ENCODE measurements at regions not wholly inside any gene's neighbourhood (a gene's known extent, or its start where the extent isn't known, plus 50 kb on each side); places are given as distances from the start of the nearest gene placed in this dataset.
"Not testable (repeated sequence)": the region's sequence is repeated elsewhere in the genome, so short reads cannot be mapped to it uniquely, and the experiment has no call there.

DNA sequence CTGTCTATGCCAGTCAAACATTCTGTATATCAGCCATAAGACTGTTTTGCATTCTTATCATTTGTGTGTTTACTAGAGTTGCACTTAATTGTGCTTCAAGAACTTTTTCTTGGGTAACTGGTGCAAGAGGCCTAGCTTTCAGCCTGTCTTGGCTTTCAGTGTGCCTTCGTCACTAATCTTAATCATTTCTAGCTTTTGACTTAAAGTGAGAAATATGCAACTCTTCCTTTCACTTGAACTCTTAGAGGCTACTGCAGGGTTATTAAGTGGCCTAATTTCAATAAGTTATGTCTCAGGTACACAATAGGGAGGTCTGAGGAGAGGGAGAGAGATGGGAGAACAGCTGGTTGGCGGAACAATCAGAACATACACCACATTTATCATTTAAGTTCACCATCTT lies 62.1 kb upstream of the FAN1 start:
- CTCF ChIA-PET = interaction anchor here (1.2 kb wide), 1 partner anchor 18 kb away, joined by 4 read pairs; no protein-coding TSS in a partner anchor
- H3K27me3 ChIP-seq (ENCODE audit: insufficient read depth); H3F3A ChIP-seq (replicated peaks; ENCODE audit: insufficient read depth); H3K27ac ChIP-seq (ENCODE audit: low read depth in 2 of 2, low read length in 1 of 2); POLR2A ChIA-PET; H3K4me2 ChIP-seq; H2AFZ ChIP-seq (ENCODE audit: low read depth); DNase-seq; H3K9me3 ChIP-seq; H3K9me2 ChIP-seq; H3K9ac ChIP-seq; H3K36me3 ChIP-seq (replicated peaks in 1 of 2; ENCODE audit: control insufficient read depth in 1 of 2, insufficient read depth in 2 of 2, low read length in 1 of 2); H3K79me2 ChIP-seq (ENCODE audit: insufficient read depth); H3K4me1 ChIP-seq (ENCODE audit: control insufficient read depth in 1 of 2, insufficient read depth in 2 of 2, low read depth in 1 of 2, low read length in 1 of 2); H4K20me1 ChIP-seq (ENCODE audit: insufficient read depth); H3K4me3 ChIP-seq (ENCODE audit: low read depth in 2 of 2, low read length in 1 of 2): not testable (repeated sequence)
- WGBS (ENCODE audit: low lambda C conversion rate) = 57% methylated on average over 2 of the region's 2 CpGs

DNA sequence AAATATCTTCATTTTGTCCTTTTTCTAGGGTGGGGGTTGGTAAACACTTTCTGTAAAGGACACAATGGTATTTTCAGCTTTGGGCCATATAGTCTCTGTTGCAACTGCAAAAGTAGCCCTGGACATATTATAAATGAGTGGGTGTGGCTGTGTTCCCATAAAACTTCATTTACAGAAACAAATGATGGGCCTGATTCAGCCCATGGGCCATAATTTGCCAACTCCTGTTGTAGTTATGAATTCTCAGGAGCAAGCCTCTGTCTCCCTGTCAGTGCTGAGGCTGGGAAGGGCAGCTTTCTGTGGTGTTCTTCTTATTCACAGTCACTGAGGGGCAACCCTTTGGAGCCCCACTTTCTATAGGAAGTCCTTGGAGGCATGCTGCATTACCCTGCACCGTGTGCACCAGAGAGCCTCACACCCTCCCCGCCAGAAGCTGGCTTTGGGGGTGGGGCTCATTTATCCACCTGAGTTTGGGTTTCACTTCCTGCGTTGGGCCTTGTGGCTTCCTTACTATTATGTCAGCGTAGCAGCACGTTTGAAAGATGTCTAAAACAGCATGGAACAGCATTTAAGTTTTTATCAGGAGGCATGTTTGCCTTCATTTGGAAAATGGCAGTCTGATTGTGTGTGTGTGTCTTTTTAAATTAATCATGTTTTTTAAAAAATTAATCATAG lies 60.8 kb upstream of the FAN1 start:
- CTCF ChIA-PET; H3K9ac ChIP-seq; H3K9me3 ChIP-seq; H3K4me1 ChIP-seq (ENCODE audit: control insufficient read depth in 1 of 2, insufficient read depth in 2 of 2, low read depth in 1 of 2, low read length in 1 of 2); H3K4me2 ChIP-seq; H3F3A ChIP-seq (replicated peaks; ENCODE audit: insufficient read depth); H3K4me3 ChIP-seq (ENCODE audit: low read depth in 2 of 2, low read length in 1 of 2); H3K79me2 ChIP-seq (ENCODE audit: insufficient read depth); H3K27me3 ChIP-seq (ENCODE audit: insufficient read depth); H3K9me2 ChIP-seq; H3K27ac ChIP-seq (ENCODE audit: low read depth in 2 of 2, low read length in 1 of 2); H4K20me1 ChIP-seq (ENCODE audit: insufficient read depth); H3K36me3 ChIP-seq (replicated peaks in 1 of 2; ENCODE audit: control insufficient read depth in 1 of 2, insufficient read depth in 2 of 2, low read length in 1 of 2); DNase-seq; POLR2A ChIA-PET; H2AFZ ChIP-seq (ENCODE audit: low read depth): not testable (repeated sequence)
- WGBS (ENCODE audit: low lambda C conversion rate) = 48% methylated on average over 4 of the region's 5 CpGs

DNA sequence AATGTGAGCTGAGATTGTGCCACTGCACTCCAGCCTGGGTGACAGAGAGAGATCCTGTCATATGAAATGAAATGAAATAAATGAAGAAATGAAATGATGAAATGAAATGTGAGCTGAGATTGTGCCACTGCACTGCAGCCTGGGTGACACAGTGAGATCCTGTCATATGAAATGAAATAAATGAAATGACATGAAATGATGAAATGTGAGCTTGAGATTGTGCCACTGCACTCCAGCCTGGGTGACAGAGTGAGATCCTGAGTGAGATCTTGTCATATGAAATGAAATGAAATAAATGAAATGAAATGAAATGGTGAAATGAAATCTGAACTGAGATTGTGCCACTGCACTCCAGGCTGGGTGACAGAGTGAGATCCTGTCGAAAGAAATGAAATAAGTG lies 58.2 kb upstream of the FAN1 start:
- not testable (repeated sequence) for H2AFZ ChIP-seq (ENCODE audit: low read depth); H3K9ac ChIP-seq; H3K79me2 ChIP-seq (ENCODE audit: insufficient read depth); H3K36me3 ChIP-seq (replicated peaks in 1 of 2; ENCODE audit: control insufficient read depth in 1 of 2, insufficient read depth in 2 of 2, low read length in 1 of 2); H3K4me3 ChIP-seq (ENCODE audit: low read depth in 2 of 2, low read length in 1 of 2); H3K27me3 ChIP-seq (ENCODE audit: insufficient read depth); DNase-seq; H3K9me3 ChIP-seq; H3K4me2 ChIP-seq; H3K27ac ChIP-seq (ENCODE audit: low read depth in 2 of 2, low read length in 1 of 2); H3F3A ChIP-seq (replicated peaks; ENCODE audit: insufficient read depth); H3K9me2 ChIP-seq; H3K4me1 ChIP-seq (ENCODE audit: control insufficient read depth in 1 of 2, insufficient read depth in 2 of 2, low read depth in 1 of 2, low read length in 1 of 2); H4K20me1 ChIP-seq (ENCODE audit: insufficient read depth)
- ChIA-PET CTCF (interaction anchor here (1.1 to 5.3 kb wide), 3 partner anchors 11 to 283 kb away, joined by 3 to 36 read pairs (median 5); no protein-coding TSS in a partner anchor), POLR2A (interaction anchor here (0.6 kb wide), 1 partner anchor 61 kb away, joined by 3 read pairs; no protein-coding TSS in a partner anchor)
- 64% methylated on average over 1 of the region's 1 CpG for WGBS (ENCODE audit: low lambda C conversion rate)

Small RNA genes in the stretch of these regions (small RNA-seq; reads per million reads assigned to genes)
- 0 reads per million in 7 experiments for gene RN7SL82P
